HCT116 (cell line): ENCODE measurements at regions not wholly inside any gene's neighbourhood (a gene's known extent, or its start where the extent isn't known, plus 50 kb on each side); places are given as distances from the start of the nearest gene placed in this dataset.

ENCODE experiments used
- CBX3 ChIP-seq: IDR thresholded peaks from 2 replicates; pipeline ENCODE4 v1.6.1; 2012; ENCODE audit warnings: low read depth
- CTCF ChIP-seq, 3 experiments: fragments of 200-600 bp in 1 of 3; sonication (generic) in 1 of 3; IDR thresholded peaks in 2 of 3; conservative IDR thresholded peaks in 1 of 3; 2 replicates each; pipeline ENCODE4 v1.5.1; 2012 to 2017; ENCODE audit warnings: low read depth in 2 of 3, low read length in 2 of 3, antibody characterized with exemption in 1 of 3, borderline replicate concordance in 1 of 3, control low read depth in 1 of 3, mild to moderate bottlenecking in 1 of 3, mixed read lengths in 1 of 3, mixed run types in 1 of 3, moderate library complexity in 1 of 3; ENCODE audit not compliant: insufficient read depth in 1 of 3
- EGR1 ChIP-seq: IDR thresholded peaks from 2 replicates; pipeline ENCODE4 v1.6.1; 2012; ENCODE audit warnings: low read depth
- EZH2 ChIP-seq: fragments of 200-600 bp; sonication (generic); IDR thresholded peaks from 2 replicates; pipeline ENCODE4 v1.6.1; 2017; ENCODE audit warnings: antibody characterized with exemption, mixed run types
- EZH2phosphoT487 ChIP-seq: fragments of 200-600 bp; IDR thresholded peaks from 2 replicates; pipeline ENCODE4 v1.6.1; 2018; ENCODE audit warnings: antibody characterized with exemption, borderline replicate concordance
- POLR2A ChIP-seq: IDR thresholded peaks from 2 replicates; pipeline ENCODE4 v1.7.0; 2011; ENCODE audit warnings: borderline replicate concordance; ENCODE audit not compliant: insufficient read depth, insufficient read length; ENCODE audit errors: extremely low read depth
- POLR2AphosphoS5 ChIP-seq: IDR thresholded peaks from 2 replicates; pipeline ENCODE4 v1.6.1; 2011; ENCODE audit warnings: mild to moderate bottlenecking, low read depth, low read length, moderate library complexity
- SIN3A ChIP-seq: IDR thresholded peaks from 2 replicates; pipeline ENCODE4 v1.6.1; 2012; ENCODE audit warnings: low read depth
- SRF ChIP-seq: IDR thresholded peaks from 2 replicates; pipeline ENCODE4 v1.6.1; 2012; ENCODE audit warnings: low read depth
- YY1 ChIP-seq: IDR thresholded peaks from 2 replicates; pipeline ENCODE4 v1.6.1; 2011; ENCODE audit warnings: low read length, low read depth, moderate library complexity, mild to moderate bottlenecking; ENCODE audit not compliant: insufficient replicate concordance; ENCODE audit errors: extremely low read depth
- ZNF274 ChIP-seq: fragments of 200-500 bp; sonication (Bioruptor generic); IDR thresholded peaks from 2 replicates; pipeline ENCODE4 v1.6.1; 2014; ENCODE audit warnings: mild to moderate bottlenecking, low read depth, low read length, inconsistent platforms
- TF ChIP-seq, protein P1 (sequence below): IDR thresholded peaks from 2 replicates; pipeline ENCODE4 v1.6.1; 2012; ENCODE audit warnings: low read depth
- TF ChIP-seq, protein P2 (sequence below): IDR thresholded peaks from 2 replicates; pipeline ENCODE4 v1.6.1; 2011; ENCODE audit warnings: mild to moderate bottlenecking, low read length, moderate library complexity; ENCODE audit not compliant: insufficient replicate concordance; ENCODE audit errors: extremely low read depth
- TF ChIP-seq, protein P3 (sequence below): IDR thresholded peaks from 2 replicates; pipeline ENCODE4 v1.6.1; 2012

DNA sequence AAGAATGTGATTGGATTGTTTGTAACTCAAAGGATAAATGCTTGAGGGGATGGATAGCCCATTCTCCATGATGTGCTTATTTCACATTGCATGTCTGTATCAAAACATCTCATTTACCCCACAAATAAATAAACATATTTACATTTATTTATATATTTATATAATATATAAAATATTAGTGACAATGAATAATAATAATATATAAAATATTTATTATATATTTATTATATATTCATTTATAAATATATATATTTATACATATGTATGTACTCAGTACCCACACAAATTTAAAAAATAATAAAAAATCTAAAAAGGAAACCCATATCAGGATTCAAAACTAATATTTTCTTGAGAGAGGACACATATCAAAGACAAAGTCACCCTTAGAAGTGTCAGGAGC is 429.9 kb downstream of the KCNJ2 start:
- TF ChIP-seq CTCF (IDR thresholded peaks at IDR 0.05 in 2 of 3, conservative IDR thresholded peaks at IDR 0.05 in 1 of 3; ENCODE audit: borderline replicate concordance in 1 of 3, insufficient read depth in 1 of 3, low read depth in 2 of 3, low read length in 2 of 3) (no peak), EGR1 (no peak), EZH2 (no peak), YY1 (no peak), SRF (no peak), ZNF274 (no peak), CBX3 (no peak), EZH2phosphoT487 (no peak), POLR2AphosphoS5 (no peak), SIN3A (no peak), POLR2A (no peak)
- TF ChIP-seq, protein P1, sequence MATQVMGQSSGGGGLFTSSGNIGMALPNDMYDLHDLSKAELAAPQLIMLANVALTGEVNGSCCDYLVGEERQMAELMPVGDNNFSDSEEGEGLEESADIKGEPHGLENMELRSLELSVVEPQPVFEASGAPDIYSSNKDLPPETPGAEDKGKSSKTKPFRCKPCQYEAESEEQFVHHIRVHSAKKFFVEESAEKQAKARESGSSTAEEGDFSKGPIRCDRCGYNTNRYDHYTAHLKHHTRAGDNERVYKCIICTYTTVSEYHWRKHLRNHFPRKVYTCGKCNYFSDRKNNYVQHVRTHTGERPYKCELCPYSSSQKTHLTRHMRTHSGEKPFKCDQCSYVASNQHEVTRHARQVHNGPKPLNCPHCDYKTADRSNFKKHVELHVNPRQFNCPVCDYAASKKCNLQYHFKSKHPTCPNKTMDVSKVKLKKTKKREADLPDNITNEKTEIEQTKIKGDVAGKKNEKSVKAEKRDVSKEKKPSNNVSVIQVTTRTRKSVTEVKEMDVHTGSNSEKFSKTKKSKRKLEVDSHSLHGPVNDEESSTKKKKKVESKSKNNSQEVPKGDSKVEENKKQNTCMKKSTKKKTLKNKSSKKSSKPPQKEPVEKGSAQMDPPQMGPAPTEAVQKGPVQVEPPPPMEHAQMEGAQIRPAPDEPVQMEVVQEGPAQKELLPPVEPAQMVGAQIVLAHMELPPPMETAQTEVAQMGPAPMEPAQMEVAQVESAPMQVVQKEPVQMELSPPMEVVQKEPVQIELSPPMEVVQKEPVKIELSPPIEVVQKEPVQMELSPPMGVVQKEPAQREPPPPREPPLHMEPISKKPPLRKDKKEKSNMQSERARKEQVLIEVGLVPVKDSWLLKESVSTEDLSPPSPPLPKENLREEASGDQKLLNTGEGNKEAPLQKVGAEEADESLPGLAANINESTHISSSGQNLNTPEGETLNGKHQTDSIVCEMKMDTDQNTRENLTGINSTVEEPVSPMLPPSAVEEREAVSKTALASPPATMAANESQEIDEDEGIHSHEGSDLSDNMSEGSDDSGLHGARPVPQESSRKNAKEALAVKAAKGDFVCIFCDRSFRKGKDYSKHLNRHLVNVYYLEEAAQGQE: no peak
- TF ChIP-seq, protein P2, sequence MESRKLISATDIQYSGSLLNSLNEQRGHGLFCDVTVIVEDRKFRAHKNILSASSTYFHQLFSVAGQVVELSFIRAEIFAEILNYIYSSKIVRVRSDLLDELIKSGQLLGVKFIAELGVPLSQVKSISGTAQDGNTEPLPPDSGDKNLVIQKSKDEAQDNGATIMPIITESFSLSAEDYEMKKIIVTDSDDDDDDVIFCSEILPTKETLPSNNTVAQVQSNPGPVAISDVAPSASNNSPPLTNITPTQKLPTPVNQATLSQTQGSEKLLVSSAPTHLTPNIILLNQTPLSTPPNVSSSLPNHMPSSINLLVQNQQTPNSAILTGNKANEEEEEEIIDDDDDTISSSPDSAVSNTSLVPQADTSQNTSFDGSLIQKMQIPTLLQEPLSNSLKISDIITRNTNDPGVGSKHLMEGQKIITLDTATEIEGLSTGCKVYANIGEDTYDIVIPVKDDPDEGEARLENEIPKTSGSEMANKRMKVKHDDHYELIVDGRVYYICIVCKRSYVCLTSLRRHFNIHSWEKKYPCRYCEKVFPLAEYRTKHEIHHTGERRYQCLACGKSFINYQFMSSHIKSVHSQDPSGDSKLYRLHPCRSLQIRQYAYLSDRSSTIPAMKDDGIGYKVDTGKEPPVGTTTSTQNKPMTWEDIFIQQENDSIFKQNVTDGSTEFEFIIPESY: no peak
- TF ChIP-seq, protein P3, sequence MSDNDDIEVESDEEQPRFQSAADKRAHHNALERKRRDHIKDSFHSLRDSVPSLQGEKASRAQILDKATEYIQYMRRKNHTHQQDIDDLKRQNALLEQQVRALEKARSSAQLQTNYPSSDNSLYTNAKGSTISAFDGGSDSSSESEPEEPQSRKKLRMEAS: no peak
